ENCODE measurements at regions not wholly inside any gene's neighbourhood (a gene's known extent, or its start where the extent isn't known, plus 50 kb on each side); places are given as distances from the start of the nearest gene placed in this dataset.
"Not testable (repeated sequence)": the region's sequence is repeated elsewhere in the genome, so short reads cannot be mapped to it uniquely, and the experiment has no call there.

- no peak for DNase-seq
These were observed 82.4 kb upstream of the CCND2 start for GRCh38 chr12:4191149-4191548.

- DNase-seq = no peak
These were observed 83.0 kb upstream of the CCND2 start for GRCh38 chr12:4190366-4191063.

- DNase-seq = no peak
These were observed 83.8 kb upstream of the CCND2 start for GRCh38 chr12:4189721-4190120.

- no peak for DNase-seq
These were observed 85.6 kb upstream of the CCND2 start for GRCh38 chr12:4187916-4188315.

GRCh38 chr12:4187315-4187714, 86.2 kb upstream of the CCND2 start:
- DNase-seq = not testable (repeated sequence)

- DNase-seq = no peak
These were observed 95.0 kb upstream of the CCND2 start for GRCh38 chr12:4178424-4179170.

GRCh38 chr12:4177262-4177661, 96.3 kb upstream of the CCND2 start:
- DNase-seq = no peak

GRCh38 chr12:4176168-4176567, 97.4 kb upstream of the CCND2 start:
- no peak for DNase-seq

GRCh38 chr12:4174417-4174816, 99.1 kb upstream of the CCND2 start:
- DNase-seq = no peak

- no peak for DNase-seq
These were observed 100.6 kb upstream of the CCND2 start for GRCh38 chr12:4172999-4173398.

GRCh38 chr12:4171742-4172141, 101.8 kb upstream of the CCND2 start:
- no peak for DNase-seq

- no peak for DNase-seq
These were observed 103.6 kb upstream of the CCND2 start for GRCh38 chr12:4169959-4170358.

- DNase-seq = no peak
These were observed 104.0 kb upstream of the CCND2 start for GRCh38 chr12:4169531-4169930.

GRCh38 chr12:4168036-4168435, 105.5 kb upstream of the CCND2 start:
- DNase-seq = no peak

- no peak for DNase-seq
These were observed 108.7 kb upstream of the CCND2 start for GRCh38 chr12:4164559-4165558.

GRCh38 chr12:4164188-4164558, 109.4 kb upstream of the CCND2 start:
- DNase-seq = no peak

- no peak for DNase-seq
These were observed 111.8 kb upstream of the CCND2 start for GRCh38 chr12:4161718-4162117.

GRCh38 chr12:4160314-4161040, 113.1 kb upstream of the CCND2 start:
- no peak for DNase-seq

- no peak for DNase-seq
These were observed 113.7 kb upstream of the CCND2 start for GRCh38 chr12:4159851-4160250.

- DNase-seq = no peak
These were observed 115.3 kb upstream of the CCND2 start for GRCh38 chr12:4158306-4158705.

- no peak for DNase-seq
These were observed 116.4 kb upstream of the CCND2 start for GRCh38 chr12:4157122-4157521.

GRCh38 chr12:4156317-4156716, 117.2 kb upstream of the CCND2 start:
- DNase-seq = no peak

All from T1000 (cell line).